ENCODE measurements at regions not wholly inside any gene's neighbourhood (a gene's known extent, or its start where the extent isn't known, plus 50 kb on each side); places are given as distances from the start of the nearest gene placed in this dataset.

- TF ChIP-seq, protein P1, sequence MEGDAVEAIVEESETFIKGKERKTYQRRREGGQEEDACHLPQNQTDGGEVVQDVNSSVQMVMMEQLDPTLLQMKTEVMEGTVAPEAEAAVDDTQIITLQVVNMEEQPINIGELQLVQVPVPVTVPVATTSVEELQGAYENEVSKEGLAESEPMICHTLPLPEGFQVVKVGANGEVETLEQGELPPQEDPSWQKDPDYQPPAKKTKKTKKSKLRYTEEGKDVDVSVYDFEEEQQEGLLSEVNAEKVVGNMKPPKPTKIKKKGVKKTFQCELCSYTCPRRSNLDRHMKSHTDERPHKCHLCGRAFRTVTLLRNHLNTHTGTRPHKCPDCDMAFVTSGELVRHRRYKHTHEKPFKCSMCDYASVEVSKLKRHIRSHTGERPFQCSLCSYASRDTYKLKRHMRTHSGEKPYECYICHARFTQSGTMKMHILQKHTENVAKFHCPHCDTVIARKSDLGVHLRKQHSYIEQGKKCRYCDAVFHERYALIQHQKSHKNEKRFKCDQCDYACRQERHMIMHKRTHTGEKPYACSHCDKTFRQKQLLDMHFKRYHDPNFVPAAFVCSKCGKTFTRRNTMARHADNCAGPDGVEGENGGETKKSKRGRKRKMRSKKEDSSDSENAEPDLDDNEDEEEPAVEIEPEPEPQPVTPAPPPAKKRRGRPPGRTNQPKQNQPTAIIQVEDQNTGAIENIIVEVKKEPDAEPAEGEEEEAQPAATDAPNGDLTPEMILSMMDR (IDR thresholded peaks at IDR 0.05; ENCODE audit: extremely low read depth, low read depth, low read length) = no peak
- Histone ChIP-seq H3K4me3 (ENCODE audit: insufficient read depth, low read length) (no peak overlapping the region), H3K36me3 (ENCODE audit: insufficient read depth, low read length) (no peaks in the 10 kb centered on the region), H3K4me2 (ENCODE audit: insufficient read depth, low read length) (no peak overlapping the region), H3K27ac (ENCODE audit: low read depth, low read length) (no peak overlapping the region), H3K79me2 (ENCODE audit: insufficient read depth, low read length) (no peaks in the 10 kb centered on the region), H4K20me1 (ENCODE audit: insufficient read depth, low read length) (no peaks in the 10 kb centered on the region), H3K4me1 (ENCODE audit: insufficient read depth, low read length) (no peaks in the 10 kb centered on the region), H2AFZ (ENCODE audit: low read length) (no peak overlapping the region), H3K27me3 (ENCODE audit: insufficient read depth, low read length) (no peaks in the 10 kb centered on the region), H3K9me3 (ENCODE audit: low read depth, low read length) (no peaks in the 10 kb centered on the region)
- DNase-seq (ENCODE audit: insufficient read length, low spot score, missing footprints) = no peak
Observed at GRCh38 chr6:50187351-50187921, 137.7 kb upstream of the DEFB112 start.

DNA sequence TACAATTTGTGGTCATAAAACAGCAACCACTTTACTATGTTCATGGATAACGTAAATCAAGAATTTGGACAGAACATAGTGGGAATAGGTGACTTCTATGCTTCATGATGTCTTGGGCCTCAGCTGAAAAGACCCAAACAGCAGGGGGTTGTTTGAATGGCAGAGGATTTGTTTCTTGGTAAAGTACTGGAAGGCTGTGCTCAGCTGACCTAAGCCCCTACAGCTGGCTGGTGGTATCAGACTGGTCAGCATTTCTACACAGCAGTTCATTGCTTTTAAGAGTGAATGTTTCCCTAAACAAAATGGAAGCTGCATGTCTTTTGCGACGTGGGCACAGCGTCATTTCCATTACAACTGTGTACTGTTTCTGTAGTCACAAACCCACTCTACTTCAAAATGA lies 148.5 kb upstream of the DEFB112 start:
- no peaks in the 10 kb centered on the region for H3K4me1 ChIP-seq (ENCODE audit: insufficient read depth, low read length)
- no peak overlapping the region for H3K4me2 ChIP-seq (ENCODE audit: insufficient read depth, low read length)
- no peaks in the 10 kb centered on the region for H3K27me3 ChIP-seq (ENCODE audit: insufficient read depth, low read length)
- H3K79me2 ChIP-seq (ENCODE audit: insufficient read depth, low read length) = no peaks in the 10 kb centered on the region
- H4K20me1 ChIP-seq (ENCODE audit: insufficient read depth, low read length) = no peaks in the 10 kb centered on the region
- H3K4me3 ChIP-seq (ENCODE audit: insufficient read depth, low read length) = no peak overlapping the region
- no peak overlapping the region for H2AFZ ChIP-seq (ENCODE audit: low read length)
- no peak overlapping the region for H3K27ac ChIP-seq (ENCODE audit: low read depth, low read length)
- no peaks in the 10 kb centered on the region for H3K36me3 ChIP-seq (ENCODE audit: insufficient read depth, low read length)
- TF ChIP-seq, protein P1 (IDR thresholded peaks at IDR 0.05; ENCODE audit: extremely low read depth, low read depth, low read length) = no peak
- no peak for DNase-seq (ENCODE audit: insufficient read length, low spot score, missing footprints)
- H3K9me3 ChIP-seq (ENCODE audit: low read depth, low read length) = peaks cover 2% of the 10 kb centered on the region

- DNase-seq (ENCODE audit: insufficient read length, low spot score, missing footprints) = no peak
- Histone ChIP-seq H3K4me2 (ENCODE audit: insufficient read depth, low read length) (no peak overlapping the region), H3K4me1 (ENCODE audit: insufficient read depth, low read length) (no peaks in the 10 kb centered on the region), H3K79me2 (ENCODE audit: insufficient read depth, low read length) (no peaks in the 10 kb centered on the region), H4K20me1 (ENCODE audit: insufficient read depth, low read length) (no peaks in the 10 kb centered on the region), H3K4me3 (ENCODE audit: insufficient read depth, low read length) (no peak overlapping the region), H3K27me3 (ENCODE audit: insufficient read depth, low read length) (no peaks in the 10 kb centered on the region), H3K9me3 (ENCODE audit: low read depth, low read length) (peaks cover 2% of the 10 kb centered on the region), H3K27ac (ENCODE audit: low read depth, low read length) (no peak overlapping the region), H2AFZ (ENCODE audit: low read length) (no peak overlapping the region), H3K36me3 (ENCODE audit: insufficient read depth, low read length) (no peaks in the 10 kb centered on the region)
- TF ChIP-seq, protein P1 (IDR thresholded peaks at IDR 0.05; ENCODE audit: extremely low read depth, low read depth, low read length) = no peak
Observed at GRCh38 chr6:50202766-50203165, 153.0 kb upstream of the DEFB112 start.

- Histone ChIP-seq H3K9me3 (ENCODE audit: low read depth, low read length) (no peaks in the 10 kb centered on the region), H3K27me3 (ENCODE audit: insufficient read depth, low read length) (no peaks in the 10 kb centered on the region), H3K4me1 (ENCODE audit: insufficient read depth, low read length) (no peaks in the 10 kb centered on the region), H3K36me3 (ENCODE audit: insufficient read depth, low read length) (no peaks in the 10 kb centered on the region), H3K4me2 (ENCODE audit: insufficient read depth, low read length) (no peak overlapping the region), H3K79me2 (ENCODE audit: insufficient read depth, low read length) (no peaks in the 10 kb centered on the region), H2AFZ (ENCODE audit: low read length) (no peak overlapping the region), H4K20me1 (ENCODE audit: insufficient read depth, low read length) (no peaks in the 10 kb centered on the region), H3K27ac (ENCODE audit: low read depth, low read length) (no peak overlapping the region), H3K4me3 (ENCODE audit: insufficient read depth, low read length) (no peak overlapping the region)
- TF ChIP-seq, protein P1 (IDR thresholded peaks at IDR 0.05; ENCODE audit: extremely low read depth, low read depth, low read length) = no peak
- no peak for DNase-seq (ENCODE audit: insufficient read length, low spot score, missing footprints)
Observed at GRCh38 chr6:50211582-50211981, 161.9 kb upstream of the DEFB112 start.

Measured in osteoblast (primary cell).